HEK293T (cell line): ENCODE measurements at regions not wholly inside any gene's neighbourhood (a gene's known extent, or its start where the extent isn't known, plus 50 kb on each side); places are given as distances from the start of the nearest gene placed in this dataset.

Experiments used
- CTCF ChIA-PET: fragments of 350-600 bp; formaldehyde crosslinking; extraction: SDS; loops from one replicate; lab custom pipeline; 2021; ENCODE audit warnings: antibody characterized with exemption, inconsistent platforms; lab: Yijun Ruan, JAX
- POLR2A ChIA-PET: fragments of 350-600 bp; formaldehyde crosslinking; extraction: SDS; loops from one replicate; lab custom pipeline; 2020; ENCODE audit warnings: antibody characterized with exemption, inconsistent platforms; lab: Yijun Ruan, JAX
- DNase-seq: peaks from one replicate; pipeline ENCODE4 v3.0.0; 2012; ENCODE audit warnings: mixed read lengths; ENCODE audit errors: extremely low spot score
- ARNT ChIP-seq: fragments of 450-650 bp; IDR thresholded peaks from 2 replicates; pipeline ENCODE4 v1.6.1; 2017; ENCODE audit warnings: mild to moderate bottlenecking
- BHLHE40 ChIP-seq: fragments of 450-650 bp; IDR thresholded peaks from 2 replicates; pipeline ENCODE4 v1.6.1; 2016; ENCODE audit warnings: mild to moderate bottlenecking, moderate library complexity, borderline replicate concordance
- CTBP1 ChIP-seq: fragments of 450-650 bp; IDR thresholded peaks from 2 replicates; pipeline ENCODE4 v1.6.1; 2016; ENCODE audit warnings: borderline replicate concordance
- ELF4 ChIP-seq: fragments of 450-650 bp; IDR thresholded peaks from 2 replicates; pipeline ENCODE4 v1.6.1; 2017; ENCODE audit warnings: antibody characterized with exemption
- FOXA1 ChIP-seq: fragments of 450-650 bp; IDR thresholded peaks from 2 replicates; pipeline ENCODE4 v1.6.1; 2016; ENCODE audit warnings: mild to moderate bottlenecking
- FOXK2 ChIP-seq: fragments of 450-650 bp; IDR thresholded peaks from 2 replicates; pipeline ENCODE4 v1.6.1; 2016; ENCODE audit warnings: mild to moderate bottlenecking
- FOXM1 ChIP-seq: fragments of 450-650 bp; IDR thresholded peaks from 2 replicates; pipeline ENCODE4 v1.6.1; 2017; ENCODE audit warnings: mild to moderate bottlenecking, borderline replicate concordance
- HDGF ChIP-seq: fragments of 450-650 bp; IDR thresholded peaks from 2 replicates; pipeline ENCODE4 v1.6.1; 2017; ENCODE audit warnings: antibody characterized with exemption, borderline replicate concordance
- L3MBTL2 ChIP-seq: fragments of 450-650 bp; conservative IDR thresholded peaks from 2 replicates; pipeline ENCODE4 v1.6.1; 2016; ENCODE audit warnings: mild to moderate bottlenecking
- LEF1 ChIP-seq: fragments of 450-650 bp; IDR thresholded peaks from 2 replicates; pipeline ENCODE4 v1.6.1; 2017; ENCODE audit warnings: mild to moderate bottlenecking, borderline replicate concordance
- NFRKB ChIP-seq: fragments of 450-650 bp; IDR thresholded peaks from 2 replicates; pipeline ENCODE4 v1.6.1; 2016; ENCODE audit warnings: mild to moderate bottlenecking, moderate library complexity
- SP1 ChIP-seq: fragments of 450-650 bp; IDR thresholded peaks from 2 replicates; pipeline ENCODE4 v1.6.1; 2017
- SUZ12 ChIP-seq: fragments of 450-650 bp; IDR thresholded peaks from 2 replicates; pipeline ENCODE4 v1.6.1; 2016; ENCODE audit warnings: mild to moderate bottlenecking
- TARDBP ChIP-seq: fragments of 450-650 bp; IDR thresholded peaks from 2 replicates; pipeline ENCODE4 v1.6.1; 2016
- ZNF384 ChIP-seq: fragments of 450-650 bp; IDR thresholded peaks from 2 replicates; pipeline ENCODE4 v1.6.1; 2016
- TF ChIP-seq, protein P1 (sequence below): fragments of 450-650 bp; IDR thresholded peaks from 2 replicates; pipeline ENCODE4 v1.6.1; 2016

DNA sequence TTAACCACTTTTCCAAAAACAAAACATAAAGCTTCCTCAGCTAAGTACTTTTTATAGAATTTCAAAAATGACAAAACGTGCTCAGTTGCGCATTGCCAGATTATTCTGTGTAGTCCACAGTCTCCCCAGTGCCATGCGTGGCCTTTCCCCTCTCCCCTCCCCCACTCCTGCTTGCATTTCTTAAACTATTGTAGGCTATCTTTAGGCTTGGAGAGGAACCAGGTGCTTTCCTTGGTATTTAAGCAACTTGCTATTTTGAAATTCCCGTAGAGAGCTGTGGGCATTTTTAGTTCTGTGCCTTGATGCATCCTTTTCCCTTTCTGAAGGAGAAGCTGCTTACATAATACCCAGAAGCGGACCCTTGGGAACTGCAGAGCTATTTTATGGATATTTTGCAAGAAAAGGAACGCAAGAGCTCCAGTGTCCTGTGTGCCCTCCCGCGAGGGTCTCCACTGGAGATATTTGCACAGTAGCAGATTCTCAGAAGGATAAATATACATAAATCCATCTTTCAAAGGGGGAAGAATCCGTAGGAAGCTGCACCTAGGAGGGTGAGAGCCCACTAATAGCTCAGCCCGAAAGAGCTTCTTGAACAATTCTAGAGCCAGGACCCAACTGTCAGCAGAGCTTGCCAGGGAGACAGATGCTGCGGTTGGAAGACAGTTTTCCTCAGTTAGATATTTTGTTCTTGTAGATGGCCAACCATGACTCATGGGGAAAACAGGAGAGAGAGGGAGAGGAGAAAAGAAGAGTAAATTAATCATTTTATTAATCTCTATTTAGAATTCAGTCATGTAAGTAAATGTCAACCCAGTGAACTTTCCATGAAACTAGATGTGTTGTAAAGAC lies 1298.3 kb upstream of the WWC1 start:
- ChIA-PET POLR2A (no interaction called here), CTCF (no interaction called here)
- DNase-seq = no peak
- TF ChIP-seq NFRKB (no peak), FOXM1 (no peak)

DNA sequence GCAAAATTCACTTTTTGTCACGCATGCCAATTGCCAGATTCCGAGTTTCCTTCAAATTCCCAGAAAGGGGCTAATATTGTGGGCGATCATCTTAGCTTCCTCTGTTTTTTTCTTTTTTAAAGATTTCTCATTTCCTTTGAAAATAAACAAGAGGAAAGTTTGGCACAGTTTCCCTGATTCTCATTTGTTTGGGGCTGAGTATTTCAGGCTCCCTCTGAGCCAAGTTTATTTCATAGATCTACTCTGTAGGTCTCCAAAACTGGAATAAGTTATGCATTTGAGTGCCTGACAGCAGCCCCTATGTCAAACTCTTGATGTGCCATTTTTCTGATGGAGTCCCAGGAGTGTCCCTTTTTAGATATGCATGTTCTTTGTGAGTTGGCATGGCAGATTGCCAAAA lies 1297.2 kb upstream of the WWC1 start:
- TF ChIP-seq SP1 = no peak
- no peak for TF ChIP-seq TARDBP
- TF ChIP-seq BHLHE40 = no peak
- no peak for TF ChIP-seq FOXM1
- no peak for TF ChIP-seq ZNF384
- no peak for TF ChIP-seq ARNT
- no peak for TF ChIP-seq SUZ12
- TF ChIP-seq, protein P1, sequence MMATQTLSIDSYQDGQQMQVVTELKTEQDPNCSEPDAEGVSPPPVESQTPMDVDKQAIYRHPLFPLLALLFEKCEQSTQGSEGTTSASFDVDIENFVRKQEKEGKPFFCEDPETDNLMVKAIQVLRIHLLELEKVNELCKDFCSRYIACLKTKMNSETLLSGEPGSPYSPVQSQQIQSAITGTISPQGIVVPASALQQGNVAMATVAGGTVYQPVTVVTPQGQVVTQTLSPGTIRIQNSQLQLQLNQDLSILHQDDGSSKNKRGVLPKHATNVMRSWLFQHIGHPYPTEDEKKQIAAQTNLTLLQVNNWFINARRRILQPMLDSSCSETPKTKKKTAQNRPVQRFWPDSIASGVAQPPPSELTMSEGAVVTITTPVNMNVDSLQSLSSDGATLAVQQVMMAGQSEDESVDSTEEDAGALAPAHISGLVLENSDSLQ = no peak
- no peak for TF ChIP-seq CTBP1
- TF ChIP-seq L3MBTL2 = no peak
- TF ChIP-seq HDGF = no peak
- no peak for TF ChIP-seq FOXK2
- TF ChIP-seq NFRKB = no peak
- no peak for TF ChIP-seq ELF4
- no peak for TF ChIP-seq LEF1
- POLR2A ChIA-PET = no interaction called here

DNA sequence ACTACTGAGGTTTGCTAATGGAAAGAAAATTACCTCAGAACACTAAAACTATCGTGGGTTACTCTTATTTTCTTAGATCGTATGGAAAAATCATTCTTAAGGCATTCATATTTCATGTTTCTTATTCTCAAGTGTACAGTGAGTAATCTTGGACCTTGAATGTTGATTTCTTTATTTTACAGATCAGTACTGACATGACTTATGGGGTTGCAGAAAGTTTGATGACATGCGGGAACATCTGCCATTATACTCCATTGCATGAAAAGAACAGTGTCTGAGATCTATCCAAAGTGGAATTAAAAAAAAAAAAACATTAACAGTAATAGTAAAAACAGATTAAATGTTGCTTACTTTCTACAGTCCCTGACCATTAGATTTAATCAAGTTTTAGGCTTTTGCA lies 1290.2 kb upstream of the WWC1 start:
- no peak for TF ChIP-seq SUZ12
- no peak for TF ChIP-seq ZNF384
- TF ChIP-seq SP1 = no peak
- TF ChIP-seq ARNT = no peak
- no peak for TF ChIP-seq ELF4
- TF ChIP-seq NFRKB = no peak
- no peak for TF ChIP-seq FOXK2
- no peak for TF ChIP-seq HDGF
- no peak for TF ChIP-seq CTBP1
- no peak for TF ChIP-seq TARDBP
- no peak for TF ChIP-seq L3MBTL2
- TF ChIP-seq BHLHE40 = no peak
- no peak for TF ChIP-seq FOXM1
- no peak for TF ChIP-seq LEF1
- no peak for TF ChIP-seq FOXA1
- TF ChIP-seq, protein P1 = no peak
- DNase-seq = no peak
- POLR2A ChIA-PET = no interaction called here
- CTCF ChIA-PET = no interaction called here

More for the DNA sequence above, 1297.2 kb upstream of the WWC1 start:
- CTCF ChIA-PET = no interaction called here
- DNase-seq = no peak

DNA sequence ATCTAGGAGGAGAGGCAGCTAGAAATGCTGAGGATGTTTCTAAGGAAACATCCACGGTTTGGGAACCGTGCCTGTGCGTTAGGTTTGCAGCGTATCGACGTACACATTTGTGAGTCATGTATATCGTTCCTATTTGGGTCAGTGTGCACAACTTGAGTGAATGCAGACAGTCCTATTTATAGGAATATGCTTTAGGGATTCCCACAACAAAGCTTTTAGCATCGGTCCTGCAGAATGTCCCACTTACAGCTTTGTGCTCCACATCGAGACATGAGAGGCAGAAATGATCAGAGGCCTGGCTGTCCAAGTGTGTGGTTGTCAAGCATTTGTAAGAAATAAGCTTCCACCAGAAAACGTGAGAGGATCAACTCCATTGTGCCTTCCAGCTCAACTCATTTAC lies 1282.7 kb upstream of the WWC1 start:
- ChIA-PET CTCF (no interaction called here), POLR2A (no interaction called here)
- DNase-seq = no peak
- TF ChIP-seq HDGF (no peak), L3MBTL2 (no peak), ARNT (no peak), LEF1 (no peak), FOXA1 (no peak), NFRKB (no peak), CTBP1 (no peak), ELF4 (no peak), ZNF384 (no peak), FOXK2 (no peak), FOXM1 (no peak), SUZ12 (no peak), TARDBP (no peak), SP1 (no peak), BHLHE40 (no peak)
- TF ChIP-seq, protein P1 = no peak

DNA sequence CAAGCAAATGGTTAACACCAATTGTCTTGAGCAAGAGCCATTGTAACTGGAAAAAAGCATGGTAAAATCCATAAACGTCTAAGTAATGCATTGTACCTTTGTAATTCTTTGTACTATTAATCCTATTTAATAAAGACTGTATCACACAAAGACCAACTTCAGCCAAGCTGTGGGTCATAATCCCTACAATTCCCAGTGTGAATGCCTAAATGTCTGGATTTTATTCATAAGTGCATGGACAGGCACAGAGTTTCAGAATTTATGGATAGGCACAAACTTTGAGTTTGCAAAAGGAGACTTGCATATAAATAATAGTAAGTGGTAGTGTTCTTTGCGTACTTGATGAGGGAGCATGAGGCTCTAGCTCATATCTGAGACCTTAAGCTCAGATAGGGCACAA lies 1280.2 kb upstream of the WWC1 start:
- TF ChIP-seq FOXM1 (no peak), ELF4 (no peak), NFRKB (no peak), L3MBTL2 (no peak), TARDBP (no peak), FOXA1 (no peak), BHLHE40 (no peak), SUZ12 (no peak), ZNF384 (no peak), HDGF (no peak), SP1 (no peak), CTBP1 (no peak), FOXK2 (no peak), LEF1 (no peak), ARNT (no peak)
- TF ChIP-seq, protein P1 = no peak
- DNase-seq = no peak
- POLR2A ChIA-PET = no interaction called here
- CTCF ChIA-PET = no interaction called here
